ENCODE measurements at regions not wholly inside any gene's neighbourhood (a gene's known extent, or its start where the extent isn't known, plus 50 kb on each side); places are given as distances from the start of the nearest gene placed in this dataset.

DNA sequence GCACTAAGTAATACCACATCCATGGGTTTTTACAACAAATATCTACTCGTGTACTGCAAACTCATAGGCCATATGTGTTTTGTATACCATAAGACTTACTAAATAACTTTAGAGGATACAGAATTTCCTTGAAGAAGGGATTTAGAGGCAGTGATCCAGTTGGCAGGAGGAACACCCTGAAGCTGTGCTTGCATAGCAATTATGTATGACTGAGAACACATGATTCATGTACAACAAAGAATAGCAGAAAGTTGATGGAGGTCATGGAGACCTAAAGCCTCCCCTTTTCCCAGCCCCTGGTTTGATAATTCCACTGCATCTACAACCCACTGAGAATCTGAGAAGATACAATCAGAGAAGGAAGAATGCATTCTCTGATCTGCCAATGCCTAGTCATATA, 83.8 kb upstream of the PMFBP1 start:
- no peak for DNase-seq

DNA sequence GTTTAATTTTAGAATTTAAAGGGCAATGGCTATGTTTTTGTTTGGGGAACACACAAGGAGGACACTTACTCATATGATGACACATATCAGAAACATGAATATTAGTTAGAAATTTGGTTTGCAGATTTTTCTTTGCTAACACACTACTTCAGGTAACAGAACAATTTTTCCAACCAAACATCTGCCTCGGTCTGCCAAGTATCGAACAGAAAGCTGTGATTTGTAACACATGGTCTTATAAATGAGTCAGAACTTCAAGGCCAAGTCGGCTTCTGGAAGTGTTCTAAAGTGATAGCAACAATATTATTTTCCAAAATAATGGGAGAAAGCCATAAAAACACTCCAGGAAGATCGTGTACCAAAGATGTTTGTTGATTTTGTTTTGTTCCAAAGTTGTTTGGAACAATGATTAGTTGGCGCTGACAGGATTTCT, 75.9 kb upstream of the PMFBP1 start:
- no peak for DNase-seq

DNA sequence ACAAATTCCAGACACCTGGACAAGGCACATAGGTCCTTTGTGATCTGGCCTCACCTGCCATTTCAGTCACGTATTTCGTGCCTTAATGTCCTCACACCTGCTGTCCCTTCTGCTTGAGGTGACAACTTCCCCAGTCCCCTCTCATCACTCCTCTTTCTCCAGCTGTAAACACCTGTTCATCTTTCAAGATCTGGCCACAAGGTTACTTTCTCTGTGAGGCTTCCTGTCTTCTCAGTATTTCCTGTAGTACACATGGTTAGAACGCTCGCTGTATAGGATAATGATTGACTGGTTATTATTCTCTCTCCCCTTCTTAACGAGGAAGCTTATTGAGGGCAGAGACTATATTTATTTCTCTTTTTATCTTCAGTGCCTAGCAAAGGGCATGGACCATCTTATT, 74.5 kb upstream of the PMFBP1 start:
- DNase-seq, result no peak

DNA sequence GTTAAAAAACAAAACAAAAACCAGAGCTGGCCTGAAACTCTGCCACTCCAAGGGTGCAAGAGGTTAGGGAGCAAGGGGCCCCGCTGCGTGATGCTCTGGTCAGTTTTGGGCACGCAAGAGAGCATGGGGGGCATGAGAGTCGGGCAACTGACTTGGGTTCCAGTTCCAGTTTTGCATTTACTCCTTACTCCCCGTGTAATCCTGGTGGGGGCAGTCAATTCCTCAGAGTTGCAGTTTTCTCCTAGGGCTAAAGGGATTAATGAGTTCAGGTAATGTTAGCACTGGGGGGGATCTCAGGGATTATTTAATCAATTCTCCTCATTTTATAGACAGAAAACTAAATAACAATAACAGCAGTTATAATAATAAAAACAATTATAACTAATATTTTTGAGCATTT, 72.9 kb upstream of the PMFBP1 start:
- no peak for DNase-seq

DNA sequence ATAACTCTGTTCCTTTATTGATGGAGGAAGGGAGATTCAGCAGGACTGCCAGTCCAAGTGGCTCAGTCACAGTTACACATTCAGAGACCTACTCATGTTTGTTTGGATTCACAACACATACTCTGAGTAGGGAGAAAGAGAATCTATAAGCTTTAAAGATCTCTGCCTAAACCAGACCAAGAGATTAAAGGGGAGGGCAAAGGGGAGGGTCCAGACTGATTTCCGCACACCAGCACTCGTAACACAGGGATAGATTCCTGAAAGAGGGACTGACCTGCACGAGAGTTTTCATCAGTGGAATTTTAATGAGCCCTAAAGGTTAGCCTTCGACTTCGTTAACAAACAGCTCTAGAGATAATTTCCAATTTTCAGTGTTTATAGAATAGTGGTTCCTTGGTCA, 71.7 kb upstream of the PMFBP1 start:
- DNase-seq, result no peak

DNA sequence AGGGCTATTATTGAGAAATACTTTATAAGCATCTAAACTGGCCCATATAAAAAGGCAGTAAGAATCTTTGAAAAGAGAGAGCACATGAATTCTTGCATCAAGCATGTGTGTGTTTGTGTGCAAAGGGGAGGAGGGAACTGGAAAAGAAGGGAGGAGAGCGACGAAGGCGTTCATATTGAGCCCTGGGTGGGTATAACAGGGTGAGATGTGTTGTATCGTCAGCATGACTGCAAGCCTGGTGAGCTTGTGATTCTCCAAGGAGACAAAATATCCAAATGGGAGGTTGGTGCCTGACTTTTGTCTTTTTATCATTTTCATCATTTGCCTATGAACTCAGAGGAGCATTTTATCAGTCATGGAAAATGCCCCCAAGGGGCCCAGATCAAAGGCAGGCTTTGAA, 70.8 kb upstream of the PMFBP1 start:
- no peak for DNase-seq

DNA sequence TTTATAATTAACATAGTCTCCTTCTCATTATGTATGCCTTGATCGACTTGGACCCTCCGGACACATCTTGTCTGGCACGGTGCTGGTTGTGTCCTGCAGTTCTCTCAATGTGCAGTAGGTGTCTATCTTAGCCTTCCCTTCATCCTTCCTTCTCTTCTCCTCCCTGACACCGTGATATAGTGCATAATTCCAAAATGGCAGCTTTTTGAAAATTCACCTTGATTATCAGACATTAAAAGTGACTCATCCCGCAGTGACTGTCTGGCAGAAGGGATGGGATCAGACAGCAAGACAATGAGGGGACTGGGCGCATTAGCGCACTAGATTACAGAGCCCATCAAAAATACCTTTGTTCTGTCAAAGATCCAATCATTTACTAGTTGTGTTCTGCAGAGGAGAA, 70.0 kb upstream of the PMFBP1 start:
- DNase-seq, result no peak

DNA sequence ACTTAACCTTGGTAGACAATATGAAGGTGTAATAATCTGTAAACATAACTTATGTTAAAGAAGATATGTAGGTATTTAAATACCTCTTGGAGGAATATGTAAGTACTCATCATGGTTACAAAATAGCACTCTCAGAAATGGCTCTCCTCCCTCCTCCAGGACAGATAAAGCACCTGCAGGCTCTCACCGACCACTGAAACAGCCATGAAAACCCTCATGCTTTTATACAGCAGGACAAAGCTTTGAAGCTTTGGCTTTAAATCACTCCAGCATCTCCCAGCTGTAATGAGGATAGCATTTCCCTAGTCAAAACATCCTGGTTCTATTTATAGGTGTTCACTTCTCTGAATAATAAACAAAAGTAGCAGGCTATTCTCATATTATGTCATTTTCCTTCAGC, 69.1 kb upstream of the PMFBP1 start:
- DNase-seq, result no peak

DNA sequence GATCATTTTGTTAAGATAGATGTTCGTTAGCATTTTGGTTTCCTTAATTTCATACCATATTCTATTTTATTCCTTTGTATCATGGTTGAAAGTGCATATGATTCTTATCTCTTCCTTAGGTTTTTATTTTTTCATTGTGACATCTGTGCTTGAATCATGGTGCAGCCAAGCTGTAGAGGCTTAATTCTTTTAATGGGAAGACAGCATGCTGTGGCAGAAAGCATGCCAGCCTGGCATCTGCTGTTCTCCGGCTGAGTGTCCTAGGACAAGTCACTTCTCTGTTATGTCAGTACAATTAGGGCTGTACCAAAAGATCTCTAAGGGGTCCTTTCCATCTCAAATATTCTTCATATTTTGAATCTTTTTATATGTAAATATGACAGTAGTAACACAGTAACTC, 68.5 kb upstream of the PMFBP1 start:
- DNase-seq, result no peak

DNA sequence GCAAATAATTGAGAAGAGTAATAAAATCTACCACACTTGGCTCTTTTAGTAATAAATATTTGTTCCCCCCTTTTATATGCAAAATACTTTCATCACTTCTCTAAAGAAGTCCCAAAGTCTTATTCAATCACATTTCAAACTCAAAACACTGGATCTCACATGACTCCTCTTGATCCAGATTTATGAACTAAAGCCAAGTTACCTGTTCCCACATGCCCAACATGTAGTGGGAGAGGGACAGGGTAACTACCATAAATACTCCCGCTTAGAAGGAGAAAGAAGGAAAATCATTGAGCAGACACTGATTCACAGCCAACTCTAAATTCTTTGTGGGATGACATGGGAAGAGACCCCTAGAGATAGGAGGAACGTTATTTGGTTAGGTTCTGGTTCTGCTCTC, 64.9 kb upstream of the PMFBP1 start:
- DNase-seq, result no peak

DNA sequence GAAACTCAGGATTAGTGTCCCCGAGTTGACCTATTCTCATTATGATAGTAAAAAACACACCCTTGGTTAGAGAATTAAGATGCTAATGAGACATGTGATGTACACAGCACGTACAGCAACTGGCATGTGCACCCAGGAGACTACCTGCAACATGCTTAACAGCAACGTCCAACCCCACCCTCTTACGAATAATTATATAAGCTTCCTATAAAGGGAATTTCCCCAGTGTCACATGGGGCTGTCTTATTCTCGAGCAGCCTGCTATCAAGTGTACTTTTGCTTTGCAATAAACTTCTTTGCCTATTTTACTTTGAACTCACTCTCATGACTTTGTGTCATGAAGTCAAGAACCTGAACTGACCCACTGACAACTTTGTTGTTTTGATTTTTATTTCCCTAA, 62.4 kb upstream of the PMFBP1 start:
- no peak for DNase-seq

DNA sequence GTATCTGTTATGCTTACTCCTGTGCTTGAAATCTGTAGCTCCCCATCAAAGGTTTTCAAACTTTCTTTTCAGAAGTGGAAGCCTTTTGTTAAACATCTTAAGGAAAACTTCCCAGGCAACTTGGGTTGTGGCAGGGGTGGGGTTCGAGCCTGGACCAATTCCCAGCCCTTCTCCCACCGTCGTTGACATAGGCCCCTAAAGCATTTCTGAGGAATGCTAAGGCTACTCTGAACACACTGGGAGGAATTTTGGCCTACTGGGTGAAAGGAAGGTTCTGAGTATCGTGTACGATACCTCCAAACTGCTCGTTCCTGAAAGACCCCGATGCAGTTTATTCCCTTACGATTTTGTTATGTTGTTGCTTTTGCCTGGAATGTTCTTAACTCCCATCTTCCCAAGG, 56.1 kb upstream of the PMFBP1 start:
- no peak for DNase-seq

DNA sequence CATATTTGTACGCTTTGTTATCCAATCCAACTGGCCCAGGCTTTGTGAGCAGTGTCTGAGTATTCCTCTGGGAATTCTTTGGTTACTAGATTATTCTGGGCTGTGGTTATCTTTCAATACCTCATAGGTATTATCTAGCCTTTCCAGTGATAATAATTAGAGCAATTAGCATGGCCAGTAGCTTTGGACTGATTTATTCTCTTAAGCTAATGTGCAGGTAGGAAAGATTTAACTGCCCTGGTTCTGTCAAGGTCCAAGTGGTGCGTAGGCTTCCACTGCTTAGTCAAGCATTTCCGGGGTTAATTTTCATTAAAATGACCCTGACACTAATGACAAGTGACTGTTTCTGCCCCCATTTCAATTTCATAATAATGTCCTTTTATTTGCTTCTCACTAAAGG, 54.2 kb upstream of the PMFBP1 start:
- DNase-seq, result no peak

DNA sequence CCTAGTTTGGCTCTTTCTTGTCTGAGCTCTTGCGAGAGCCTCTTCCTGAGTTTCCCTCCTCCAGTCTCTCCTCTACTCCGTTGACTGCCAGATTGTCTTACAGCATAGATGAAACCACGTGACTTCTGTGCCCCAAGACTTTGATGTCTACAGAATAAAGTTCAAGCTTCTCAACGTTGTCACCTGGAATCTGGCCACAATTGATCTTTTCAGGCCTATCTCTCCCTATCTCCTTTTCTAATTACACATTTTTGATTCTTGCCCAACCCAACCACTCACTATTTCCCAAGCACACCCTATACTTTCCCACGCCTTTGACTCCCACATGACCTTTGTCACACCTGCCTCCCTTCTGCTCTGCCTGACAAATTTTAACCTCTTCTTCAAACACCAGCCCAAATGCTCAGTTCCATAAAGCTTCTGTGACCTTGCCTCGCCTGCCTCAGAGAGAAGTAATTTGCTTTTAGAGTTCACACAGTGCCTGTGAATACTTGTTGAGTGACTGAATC, 52.4 kb upstream of the PMFBP1 start:
- DNase-seq, result no peak

DNA sequence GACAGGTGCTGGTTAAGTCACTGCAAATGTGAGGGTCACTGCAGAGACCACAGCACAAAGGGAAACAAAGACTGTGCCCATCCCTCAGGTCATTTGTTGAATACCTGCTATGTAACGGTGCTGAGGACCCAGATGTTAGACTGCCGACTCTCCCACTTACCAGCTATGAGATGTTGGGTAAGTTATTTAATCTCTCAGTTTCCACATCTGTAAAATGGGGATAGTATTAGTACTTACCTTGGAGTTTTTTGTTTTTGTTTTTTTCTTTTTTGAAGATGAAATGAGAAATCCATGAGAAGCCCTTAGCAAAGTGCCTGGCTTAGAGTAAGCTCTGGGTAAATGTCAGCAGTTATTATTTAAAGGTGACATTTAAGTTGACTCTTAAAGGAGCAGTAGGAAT, 50.5 kb upstream of the PMFBP1 start:
- DNase-seq, result no peak
